CD4-positive, alpha-beta T cell (primary cell): ENCODE measurements at regions not wholly inside any gene's neighbourhood (a gene's known extent, or its start where the extent isn't known, plus 50 kb on each side); places are given as distances from the start of the nearest gene placed in this dataset.
"Not testable (repeated sequence)": the region's sequence is repeated elsewhere in the genome, so short reads cannot be mapped to it uniquely, and the experiment has no call there.

Experiments used
- ATAC-seq: fragments of 200-7000 bp; cut with Tn5 transposase; one replicate; pipeline ENCODE4 v1.10.0; 2022; ENCODE audit warnings: mild to moderate bottlenecking; ENCODE audit not compliant: poor library complexity
- CTCF ChIA-PET: fragments of 350-600 bp; sonication (Branson Sonifier 250); formaldehyde crosslinking; loops from one replicate; lab custom pipeline; 2021; ENCODE audit warnings: antibody characterized with exemption, inconsistent platforms; lab: Charles Lee
- POLR2A ChIA-PET: fragments of 350-600 bp; sonication (Branson Sonifier 250); formaldehyde crosslinking; loops from one replicate; lab custom pipeline; 2021; ENCODE audit warnings: antibody characterized with exemption, inconsistent platforms; lab: Charles Lee
- DNase-seq, 14 experiments: peaks; one replicate each; pipeline ENCODE4 v3.0.0-alpha.2; 2013 to 2020; ENCODE audit warnings: mixed read lengths in 2 of 14
- H3K27ac ChIP-seq, 2 donors: one replicate each; pipeline versions ENCODE4 v1.5.1 to v1.7.0; 2013; ENCODE audit warnings: low read length in 2 of 2, low read depth in 1 of 2, mild to moderate bottlenecking in 1 of 2
- H3K27me3 ChIP-seq, 2 experiments: 1 replicate in 1 of 2; 2 replicates in 1 of 2; pipeline versions ENCODE4 v1.6.1 to v1.7.0; 2013; ENCODE audit warnings: low read length in 2 of 2, control low read depth in 1 of 2, mild to moderate bottlenecking in 1 of 2, moderate library complexity in 1 of 2; ENCODE audit not compliant: insufficient read depth in 2 of 2, control insufficient read depth in 1 of 2
- H3K36me3 ChIP-seq: one replicate; pipeline ENCODE4 v1.6.1; 2013; ENCODE audit warnings: low read length, control low read depth; ENCODE audit not compliant: insufficient read depth
- H3K4me1 ChIP-seq: one replicate; pipeline ENCODE4 v1.6.1; 2013; ENCODE audit warnings: low read length, control low read depth; ENCODE audit not compliant: insufficient read depth
- H3K4me3 ChIP-seq: one replicate; pipeline ENCODE4 v1.5.1; 2013; ENCODE audit warnings: mild to moderate bottlenecking, low read length, moderate library complexity
- H3K9me3 ChIP-seq, 2 experiments: 1 replicate in 1 of 2; 2 replicates in 1 of 2; pipeline versions ENCODE4 v1.6.1 to v1.7.0; 2013; ENCODE audit warnings: low read length in 2 of 2, mild to moderate bottlenecking in 2 of 2, control low read depth in 1 of 2, moderate library complexity in 1 of 2; ENCODE audit not compliant: control insufficient read depth in 1 of 2, insufficient read depth in 1 of 2
- H3K27ac Mint-ChIP-seq: one replicate; pipeline ENCODE4 v1.8.0; 2020; ENCODE audit warnings: mixed read lengths
- H3K27me3 Mint-ChIP-seq: one replicate; pipeline ENCODE4 v1.8.0; 2021; ENCODE audit warnings: mixed read lengths
- H3K36me3 Mint-ChIP-seq: one replicate; pipeline ENCODE4 v1.8.0; 2021; ENCODE audit warnings: low read depth, mixed read lengths
- H3K4me1 Mint-ChIP-seq: one replicate; pipeline ENCODE4 v1.8.0; 2021; ENCODE audit warnings: low read depth, mixed read lengths
- H3K4me3 Mint-ChIP-seq: one replicate; pipeline ENCODE4 v1.8.0; 2020; ENCODE audit warnings: mild to moderate bottlenecking, mixed read lengths
- H3K9me3 Mint-ChIP-seq: one replicate; pipeline ENCODE4 v1.8.0; 2020; ENCODE audit warnings: mixed read lengths
- CTCF ChIP-seq: fragments of 200-600 bp; IDR thresholded peaks from one replicate; pipeline ENCODE4 v1.8.0; 2022; ENCODE audit warnings: antibody characterized with exemption, mild to moderate bottlenecking
- intact Hi-C, 2 experiments: fragments of 100-400 bp; cut with DNase I in 1 of 2; cut with micrococcal nuclease in 1 of 2; formaldehyde crosslinking; loops; one replicate each; pipeline versions ENCODE4 v1.15.1 to v1.9.0; 2023 to 2025; cut with DNase I, micrococcal nuclease

- Mint-ChIP-seq H3K27ac (no peak overlapping the region), H3K36me3 (no peaks in the 10 kb centered on the region), H3K9me3 (no peaks in the 10 kb centered on the region), H3K27me3 (no peaks in the 10 kb centered on the region), H3K4me3 (no peak overlapping the region), H3K4me1 (no peaks in the 10 kb centered on the region)
- no peak for ATAC-seq
- ChIA-PET CTCF (no interaction called here), POLR2A (no interaction called here)
- Histone ChIP-seq H3K9me3 (no peaks in the 10 kb centered on the region), H3K4me3 (no peak overlapping the region), H3K27me3 (no peaks in the 10 kb centered on the region), H3K36me3 (no peaks in the 10 kb centered on the region), H3K4me1 (no peaks in the 10 kb centered on the region), H3K27ac (no peak overlapping the region)
- TF ChIP-seq CTCF: no peak
- DNase-seq: no peak
- intact Hi-C loops: no loop called here
Measured at GRCh38 chr13:90839061-90839460, 508.4 kb upstream of the MIR17HG start.

DNA sequence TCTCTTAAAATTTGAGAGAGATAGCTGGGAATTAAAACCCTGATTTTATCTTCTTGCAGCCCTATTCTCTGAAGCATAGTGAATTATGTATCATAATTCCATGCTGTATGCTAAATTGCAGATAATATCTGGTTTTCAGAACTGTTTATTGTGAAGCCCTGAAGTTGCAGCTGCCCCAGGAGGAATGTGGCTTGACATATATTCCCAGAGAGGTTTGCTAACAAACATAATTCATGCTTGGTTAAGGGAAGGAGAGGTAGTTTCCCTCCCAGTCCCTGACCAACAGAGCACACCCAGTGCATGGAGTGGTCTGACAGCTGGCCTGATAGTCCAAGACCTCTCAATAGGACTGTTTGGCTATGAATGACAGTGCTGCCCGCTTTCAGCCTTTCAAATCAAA lies 500.6 kb upstream of the MIR17HG start:
- H3K27me3 ChIP-seq: no peaks in the 10 kb centered on the region
- Mint-ChIP-seq H3K27me3 (no peaks in the 10 kb centered on the region), H3K27ac (no peak overlapping the region), H3K9me3 (peaks cover 7% of the 10 kb centered on the region), H3K36me3 (no peaks in the 10 kb centered on the region), H3K4me3 (no peak overlapping the region), H3K4me1 (no peaks in the 10 kb centered on the region)
- ChIA-PET POLR2A (no interaction called here), CTCF (no interaction called here)
- no peaks in the 10 kb centered on the region for H3K36me3 ChIP-seq
- no peak overlapping the region for H3K27ac ChIP-seq
- intact Hi-C loops: no loop called here
- DNase-seq: no peak
- no peak overlapping the region for H3K4me3 ChIP-seq
- no peaks in the 10 kb centered on the region for H3K4me1 ChIP-seq
- no peak for ATAC-seq
- no peaks in the 10 kb centered on the region for H3K9me3 ChIP-seq
- TF ChIP-seq CTCF: no peak

DNA sequence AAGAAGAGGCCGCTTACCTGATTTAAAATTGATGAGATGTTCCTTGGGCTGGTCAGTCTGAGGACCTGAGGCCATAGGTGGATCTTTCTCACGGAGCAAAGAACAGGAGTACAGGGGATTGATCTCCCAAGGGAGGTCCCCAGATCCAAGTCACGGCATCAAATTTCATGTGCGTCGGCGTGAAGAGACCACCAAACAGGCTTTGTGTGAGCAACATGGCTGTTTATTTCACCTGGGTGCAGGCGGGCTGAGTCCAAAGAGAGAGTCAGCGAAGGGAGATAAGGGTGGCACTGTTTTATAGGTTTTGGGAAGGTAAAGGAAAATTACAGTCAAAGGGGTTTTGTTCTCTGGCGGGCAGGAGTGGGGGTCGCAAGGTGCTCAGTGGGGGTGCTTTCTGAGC lies 493.8 kb upstream of the MIR17HG start:
- H3K9me3 Mint-ChIP-seq, H3K36me3 ChIP-seq, H3K27ac ChIP-seq, H3K4me1 ChIP-seq, H3K9me3 ChIP-seq, intact Hi-C loops, CTCF ChIA-PET, H3K27ac Mint-ChIP-seq, H3K27me3 Mint-ChIP-seq, H3K27me3 ChIP-seq, H3K4me1 Mint-ChIP-seq, ATAC-seq, DNase-seq, POLR2A ChIA-PET, H3K4me3 ChIP-seq, H3K36me3 Mint-ChIP-seq, H3K4me3 Mint-ChIP-seq: not testable (repeated sequence)

DNA sequence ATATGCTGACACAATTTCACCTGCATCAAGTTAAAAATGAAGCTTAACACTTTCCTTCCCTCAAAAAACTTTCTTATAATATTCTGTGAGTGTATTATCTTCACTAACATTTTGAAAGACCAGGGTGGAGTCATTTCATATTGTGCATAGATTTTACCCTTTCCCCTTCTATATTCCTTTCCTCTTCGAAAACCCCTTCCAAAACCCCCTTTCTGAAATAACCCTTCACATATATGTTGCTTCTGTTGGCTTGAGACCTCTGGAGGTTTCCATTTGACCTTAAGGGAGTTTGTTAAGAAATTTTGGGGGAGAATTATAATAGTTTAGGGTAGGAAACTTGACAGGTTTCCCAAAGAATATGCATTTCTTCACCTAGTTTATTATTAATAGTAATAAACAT lies 489.6 kb upstream of the MIR17HG start:
- no peaks in the 10 kb centered on the region for H3K4me1 ChIP-seq
- Mint-ChIP-seq H3K27ac (no peak overlapping the region), H3K4me3 (no peak overlapping the region), H3K4me1 (no peaks in the 10 kb centered on the region), H3K36me3 (no peaks in the 10 kb centered on the region), H3K27me3 (no peaks in the 10 kb centered on the region), H3K9me3 (no peaks in the 10 kb centered on the region)
- no peaks in the 10 kb centered on the region for H3K36me3 ChIP-seq
- H3K27me3 ChIP-seq: no peaks in the 10 kb centered on the region
- H3K27ac ChIP-seq: no peak overlapping the region
- ChIA-PET CTCF (no interaction called here), POLR2A (no interaction called here)
- intact Hi-C loops: no loop called here
- no peaks in the 10 kb centered on the region for H3K9me3 ChIP-seq
- H3K4me3 ChIP-seq: no peak overlapping the region
- no peak for ATAC-seq
- TF ChIP-seq CTCF: no peak
- no peak for DNase-seq
